SKM-1 treated with dmso at 0.1 percent for 144 hours (cell line): ENCODE measurements at regions not wholly inside any gene's neighbourhood (a gene's known extent, or its start where the extent isn't known, plus 50 kb on each side); places are given as distances from the start of the nearest gene placed in this dataset.
"Not testable (repeated sequence)": the region's sequence is repeated elsewhere in the genome, so short reads cannot be mapped to it uniquely, and the experiment has no call there.

ENCODE experiments used
- DNase-seq: peaks from one replicate; lab custom pipeline; 2025; ENCODE audit not compliant: unreplicated experiment; lab: John Stamatoyannopoulos, UW

GRCh38 chr9:78938821-78939220 is 632.9 kb upstream of the TLE4 start:
- no peak for DNase-seq

- DNase-seq, result no peak
Observed at GRCh38 chr9:78939311-78940065, 632.3 kb upstream of the TLE4 start.

GRCh38 chr9:78940121-78940855 is 631.5 kb upstream of the TLE4 start:
- no peak for DNase-seq

- no peak for DNase-seq
Observed at GRCh38 chr9:78954286-78954685, 617.5 kb upstream of the TLE4 start.

- DNase-seq, result no peak
Observed at GRCh38 chr9:78958892-78959291, 612.9 kb upstream of the TLE4 start.

- no peak for DNase-seq
Observed at GRCh38 chr9:78962156-78962555, 609.6 kb upstream of the TLE4 start.

GRCh38 chr9:78963911-78964310 is 607.9 kb upstream of the TLE4 start:
- no peak for DNase-seq

- DNase-seq, result no peak
Observed at GRCh38 chr9:78967596-78968217, 604.1 kb upstream of the TLE4 start.

GRCh38 chr9:78970375-78970774 is 601.4 kb upstream of the TLE4 start:
- DNase-seq, result no peak

GRCh38 chr9:78971540-78971939 is 600.2 kb upstream of the TLE4 start:
- DNase-seq, result no peak

GRCh38 chr9:78972303-78972999 is 599.3 kb upstream of the TLE4 start:
- no peak for DNase-seq

GRCh38 chr9:78973907-78974306 is 597.9 kb upstream of the TLE4 start:
- DNase-seq, result no peak

GRCh38 chr9:78982849-78983248 is 588.9 kb upstream of the TLE4 start:
- DNase-seq, result no peak

GRCh38 chr9:78985084-78985738 is 586.6 kb upstream of the TLE4 start:
- no peak for DNase-seq

GRCh38 chr9:78986446-78986845 is 585.3 kb upstream of the TLE4 start:
- DNase-seq, result no peak

GRCh38 chr9:78989031-78989658 is 582.6 kb upstream of the TLE4 start:
- DNase-seq, result no peak

GRCh38 chr9:78994471-78994870 is 577.3 kb upstream of the TLE4 start:
- no peak for DNase-seq

- DNase-seq, result not testable (repeated sequence)
Observed at GRCh38 chr9:78994974-78995373, 576.8 kb upstream of the TLE4 start.

GRCh38 chr9:78997296-78997695 is 574.5 kb upstream of the TLE4 start:
- no peak for DNase-seq

- no peak for DNase-seq
Observed at GRCh38 chr9:79000230-79001002, 571.3 kb upstream of the TLE4 start.
